HCT116 (cell line): ENCODE measurements at regions not wholly inside any gene's neighbourhood (a gene's known extent, or its start where the extent isn't known, plus 50 kb on each side); places are given as distances from the start of the nearest gene placed in this dataset.

Experiments used
- ATAC-seq: fragments of 200-7000 bp; cut with Tn5 transposase; 2 replicates; pipeline ENCODE4 v1.9.1; 2020; ENCODE audit warnings: mild to moderate bottlenecking, moderate library complexity
- BruUV-seq: library from RNA; stranded (reverse); fragments of 400-500 nt; replicated peaks from 2 replicates; lab custom pipeline; 2021; lab: Mats Ljungman, UMichigan
- CTCF ChIA-PET: fragments of 300-600 bp; sonication (Branson Sonifier 250); formaldehyde crosslinking; loops from one replicate; lab custom pipeline; 2021; ENCODE audit warnings: antibody characterized with exemption; lab: Charles Lee
- POLR2A ChIA-PET: fragments of 300-600, 350-600 bp; sonication (Branson Sonifier 250); formaldehyde crosslinking; loops from one replicate; lab custom pipeline; 2021; ENCODE audit warnings: antibody characterized with exemption; lab: Charles Lee
- RAD21 ChIA-PET, 2 experiments: fragments of 300-600 bp; sonication (Branson Sonifier 250); formaldehyde crosslinking; loops; one replicate each; lab custom pipeline; 2023; ENCODE audit warnings: low total read pairs in 2 of 2; ENCODE audit not compliant: uncharacterized antibody in 2 of 2, unreplicated experiment in 2 of 2, low non-redundant PET in 1 of 2; lab: Charles Lee
- DNase-seq: peaks from one replicate; pipeline ENCODE4 v3.0.0-alpha.2; 2010; ENCODE audit warnings: low read depth, low spot score
- H2AFZ ChIP-seq: fragments of 200-600 bp; shearing (Covaris generic), sonication (generic); 2 replicates; pipeline ENCODE4 v1.6.1; 2017; ENCODE audit warnings: low read depth, mixed run types, mixed read lengths, antibody characterized with exemption, low read length; ENCODE audit not compliant: poor library complexity, severe bottlenecking
- H3K27ac ChIP-seq: 2 replicates; pipeline ENCODE4 v1.5.1; 2012; ENCODE audit warnings: low read depth, low read length
- H3K27me3 ChIP-seq: fragments of 200-600 bp; sonication (generic); 2 replicates; pipeline ENCODE4 v1.6.1; 2016; ENCODE audit warnings: mixed run types, low read length, mixed read lengths; ENCODE audit not compliant: insufficient read depth
- H3K36me3 ChIP-seq, 2 experiments: fragments of 200-500 bp in 1 of 2; fragments of 200-600 bp in 1 of 2; sonication (Bioruptor generic) in 1 of 2; sonication (generic) in 1 of 2; 2 replicates each; pipeline versions ENCODE4 v1.5.1 to v1.6.1; 2014 to 2016; ENCODE audit warnings: low read length in 2 of 2, inconsistent platforms in 1 of 2, mixed read lengths in 1 of 2, mixed run types in 1 of 2; ENCODE audit not compliant: insufficient read depth in 2 of 2, control insufficient read depth in 1 of 2
- H3K4me1 ChIP-seq, 2 experiments: fragments of 200-600 bp in 1 of 2; sonication (generic) in 1 of 2; 2 replicates each; pipeline versions ENCODE4 v1.5.1 to v1.6.1; 2012 to 2017; ENCODE audit warnings: low read length in 2 of 2, inconsistent platforms in 1 of 2, mild to moderate bottlenecking in 1 of 2, mixed read lengths in 1 of 2, mixed run types in 1 of 2, moderate library complexity in 1 of 2; ENCODE audit not compliant: insufficient read depth in 2 of 2, control insufficient read depth in 1 of 2
- H3K4me2 ChIP-seq: fragments of 200-600 bp; sonication (generic); 2 replicates; pipeline ENCODE4 v1.6.1; 2017; ENCODE audit warnings: mixed run types, low read length, mixed read lengths
- H3K4me3 ChIP-seq, 2 experiments: fragments of 200-600 bp in 1 of 2; sonication (generic) in 1 of 2; replicated peaks in 1 of 2; 2 replicates each; pipeline ENCODE4 v1.5.1; 2011 to 2016; ENCODE audit warnings: low read length in 2 of 2, control low read depth in 1 of 2, low read depth in 1 of 2, mild to moderate bottlenecking in 1 of 2, mixed read lengths in 1 of 2, mixed run types in 1 of 2
- H3K79me2 ChIP-seq: fragments of 200-600 bp; sonication (generic); 2 replicates; pipeline ENCODE4 v1.6.1; 2017; ENCODE audit warnings: mild to moderate bottlenecking, mixed run types, low read length, moderate library complexity, mixed read lengths; ENCODE audit not compliant: insufficient read depth
- H3K9ac ChIP-seq: fragments of 200-600 bp; sonication (generic); 2 replicates; pipeline ENCODE4 v1.6.1; 2016; ENCODE audit warnings: low read length, mixed read lengths
- H3K9me2 ChIP-seq: fragments of 200-600 bp; sonication (generic), shearing (Covaris generic); 2 replicates; pipeline ENCODE4 v1.6.1; 2017; ENCODE audit warnings: mixed run types, mild to moderate bottlenecking, moderate library complexity; ENCODE audit not compliant: insufficient read depth
- H3K9me3 ChIP-seq, 2 experiments: fragments of 200-500 bp in 1 of 2; fragments of 200-600 bp in 1 of 2; sonication (Bioruptor generic) in 1 of 2; sonication (generic) in 1 of 2; 2 replicates each; pipeline ENCODE4 v1.6.1; 2014 to 2017; ENCODE audit warnings: low read length in 2 of 2, mixed read lengths in 2 of 2, inconsistent platforms in 1 of 2, low read depth in 1 of 2, mild to moderate bottlenecking in 1 of 2, mixed run types in 1 of 2, moderate library complexity in 1 of 2; ENCODE audit not compliant: control insufficient read depth in 1 of 2, insufficient read depth in 1 of 2
- H4K20me1 ChIP-seq: fragments of 200-600 bp; sonication (generic), shearing (Covaris generic); 2 replicates; pipeline ENCODE4 v1.6.1; 2017; ENCODE audit warnings: mixed run types, mild to moderate bottlenecking, moderate library complexity; ENCODE audit not compliant: insufficient read depth
- CBX3 ChIP-seq: IDR thresholded peaks from 2 replicates; pipeline ENCODE4 v1.6.1; 2012; ENCODE audit warnings: low read depth
- CTCF ChIP-seq, 3 experiments: fragments of 200-600 bp in 1 of 3; sonication (generic) in 1 of 3; IDR thresholded peaks in 2 of 3; conservative IDR thresholded peaks in 1 of 3; 2 replicates each; pipeline ENCODE4 v1.5.1; 2012 to 2017; ENCODE audit warnings: low read depth in 2 of 3, low read length in 2 of 3, antibody characterized with exemption in 1 of 3, borderline replicate concordance in 1 of 3, control low read depth in 1 of 3, mild to moderate bottlenecking in 1 of 3, mixed read lengths in 1 of 3, mixed run types in 1 of 3, moderate library complexity in 1 of 3; ENCODE audit not compliant: insufficient read depth in 1 of 3
- EGR1 ChIP-seq: IDR thresholded peaks from 2 replicates; pipeline ENCODE4 v1.6.1; 2012; ENCODE audit warnings: low read depth
- EZH2 ChIP-seq: fragments of 200-600 bp; sonication (generic); IDR thresholded peaks from 2 replicates; pipeline ENCODE4 v1.6.1; 2017; ENCODE audit warnings: antibody characterized with exemption, mixed run types
- EZH2phosphoT487 ChIP-seq: fragments of 200-600 bp; IDR thresholded peaks from 2 replicates; pipeline ENCODE4 v1.6.1; 2018; ENCODE audit warnings: antibody characterized with exemption, borderline replicate concordance
- FOSL1 ChIP-seq: IDR thresholded peaks from 2 replicates; pipeline ENCODE4 v1.6.1; 2012; ENCODE audit warnings: low read depth
- JUND ChIP-seq: IDR thresholded peaks from 2 replicates; pipeline ENCODE4 v1.6.1; 2012
- POLR2AphosphoS5 ChIP-seq: IDR thresholded peaks from 2 replicates; pipeline ENCODE4 v1.6.1; 2011; ENCODE audit warnings: mild to moderate bottlenecking, low read depth, low read length, moderate library complexity
- SP1 ChIP-seq: IDR thresholded peaks from 2 replicates; pipeline ENCODE4 v1.6.1; 2012; ENCODE audit warnings: low read depth
- SRF ChIP-seq: IDR thresholded peaks from 2 replicates; pipeline ENCODE4 v1.6.1; 2012; ENCODE audit warnings: low read depth
- TCF7L2 ChIP-seq: IDR thresholded peaks from 2 replicates; pipeline ENCODE4 v1.7.0; 2011; ENCODE audit warnings: borderline replicate concordance, inconsistent platforms; ENCODE audit not compliant: insufficient read depth, insufficient read length; ENCODE audit errors: extremely low read depth
- ZFX ChIP-seq: fragments of 450-650 bp; IDR thresholded peaks from 2 replicates; pipeline ENCODE4 v1.6.1; 2017
- intact Hi-C: fragments of 100-400 bp; cut with micrococcal nuclease; formaldehyde crosslinking; loops from 2 replicates; pipeline ENCODE4 v1.10.0; 2022

GRCh38 chr2:234764372-234764771, 187.4 kb upstream of the SH3BP4 start:
- no peaks in the 10 kb centered on the region for H3K9me2 ChIP-seq
- ChIA-PET POLR2A (no interaction called here), CTCF (no interaction called here), RAD21 (no interaction called here)
- no peak overlapping the region for H2AFZ ChIP-seq
- intact Hi-C loops: no loop called here
- no peak overlapping the region for H3K9ac ChIP-seq
- no peaks in the 10 kb centered on the region; a peak in 1 of 4 replicates for H3K4me1 ChIP-seq
- H3K27ac ChIP-seq: no peak overlapping the region
- TF ChIP-seq CBX3: no peak
- no peak for TF ChIP-seq JUND
- no peak for TF ChIP-seq SRF
- TF ChIP-seq TCF7L2: no peak
- TF ChIP-seq CTCF (IDR thresholded peaks at IDR 0.05 in 2 of 3, conservative IDR thresholded peaks at IDR 0.05 in 1 of 3; ENCODE audit: borderline replicate concordance in 1 of 3, insufficient read depth in 1 of 3, low read depth in 2 of 3, low read length in 2 of 3): no peak
- no TSS peak for BruUV-seq
- DNase-seq (no peak), ATAC-seq (no peak)
- H3K79me2 ChIP-seq: no peaks in the 10 kb centered on the region
- no peaks in the 10 kb centered on the region for H3K27me3 ChIP-seq
- H3K4me2 ChIP-seq: no peak overlapping the region
- H4K20me1 ChIP-seq: no peaks in the 10 kb centered on the region
- no peak overlapping the region for H3K4me3 ChIP-seq
- H3K9me3 ChIP-seq: no peaks in the 10 kb centered on the region
- H3K36me3 ChIP-seq: no peaks in the 10 kb centered on the region

DNA sequence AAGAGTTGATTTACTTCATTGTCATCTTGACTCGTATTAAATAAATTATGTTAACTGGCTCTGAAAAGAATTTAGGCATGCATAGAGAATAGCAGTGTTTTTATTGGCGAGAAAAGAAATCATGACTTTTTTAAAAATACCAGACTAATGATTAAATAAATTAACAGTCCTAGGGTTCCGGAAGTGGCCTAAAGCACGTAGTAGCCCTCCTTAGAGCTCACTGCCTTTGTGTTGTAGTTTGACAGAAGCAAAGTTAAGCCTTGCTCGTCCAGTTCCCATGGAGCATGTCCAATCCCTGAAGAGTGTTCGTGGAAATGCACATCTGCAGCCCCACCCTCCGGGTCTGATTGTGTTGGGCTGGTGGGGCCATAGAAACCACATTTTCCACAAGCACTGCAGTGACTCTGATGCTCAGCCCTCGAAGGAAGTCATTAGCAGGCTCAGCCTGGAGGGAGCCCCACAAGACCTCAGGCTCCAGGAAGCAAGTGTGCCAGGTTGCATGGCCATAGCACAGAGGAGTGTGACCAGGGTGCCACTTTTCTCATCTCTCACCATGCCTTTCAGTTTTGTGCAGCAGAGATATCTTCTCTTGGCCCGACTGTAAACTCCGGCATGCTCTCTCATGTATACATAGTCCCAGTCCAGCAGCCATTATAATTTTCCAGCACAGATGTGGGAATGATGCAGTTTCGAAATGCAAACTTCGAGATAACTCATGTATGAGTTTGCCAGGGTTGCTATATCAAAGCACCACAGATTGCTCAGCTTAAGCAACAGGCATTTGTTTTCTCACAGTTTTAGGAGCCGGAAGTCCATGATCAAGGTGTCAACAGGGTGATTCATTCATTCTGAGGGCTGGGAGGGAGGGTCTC, 188.6 kb upstream of the SH3BP4 start:
- ATAC-seq: no peak
- POLR2A ChIA-PET: no interaction called here
- no peaks in the 10 kb centered on the region for H4K20me1 ChIP-seq
- H3K9ac ChIP-seq: no peak overlapping the region
- no peak overlapping the region for H3K27ac ChIP-seq
- H3K36me3 ChIP-seq: no peaks in the 10 kb centered on the region
- intact Hi-C loops: no loop called here
- DNase-seq: no peak
- no peaks in the 10 kb centered on the region for H3K27me3 ChIP-seq
- no peaks in the 10 kb centered on the region for H3K9me2 ChIP-seq
- H3K4me2 ChIP-seq: no peak overlapping the region
- no peaks in the 10 kb centered on the region; a peak in 1 of 4 replicates for H3K4me1 ChIP-seq
- no TSS peak for BruUV-seq
- H3K79me2 ChIP-seq: no peaks in the 10 kb centered on the region
- H3K9me3 ChIP-seq: no peaks in the 10 kb centered on the region
- RAD21 ChIA-PET: no interaction called here
- H3K4me3 ChIP-seq: no peak overlapping the region
- no peak overlapping the region for H2AFZ ChIP-seq
- CTCF ChIA-PET: no interaction called here
- TF ChIP-seq EZH2: no peak
- no peak for TF ChIP-seq EGR1
- TF ChIP-seq ZFX: no peak
- no peak for TF ChIP-seq CTCF (IDR thresholded peaks at IDR 0.05 in 2 of 3, conservative IDR thresholded peaks at IDR 0.05 in 1 of 3; ENCODE audit: borderline replicate concordance in 1 of 3, insufficient read depth in 1 of 3, low read depth in 2 of 3, low read length in 2 of 3)
- no peak for TF ChIP-seq JUND
- TF ChIP-seq POLR2AphosphoS5: no peak
- TF ChIP-seq SP1: no peak
- no peak for TF ChIP-seq EZH2phosphoT487
- TF ChIP-seq FOSL1: no peak
- TF ChIP-seq TCF7L2: no peak
